Mesenchymal stem cell (in vitro differentiated cells and primary cell): ENCODE measurements at regions not wholly inside any gene's neighbourhood (a gene's known extent, or its start where the extent isn't known, plus 50 kb on each side); places are given as distances from the start of the nearest gene placed in this dataset.
A peak's percentile ranks its signal among the peaks of the same experiment; 100 is the strongest.

Experiments
- DNase-seq: peaks from one replicate; pipeline ENCODE4 v3.0.0-alpha.2; 2013
- H2AFZ ChIP-seq: one replicate; pipeline ENCODE4 v1.6.1; 2013; ENCODE audit warnings: low read depth, mild to moderate bottlenecking, control low read depth, inconsistent platforms, low read length, moderate library complexity
- H2AK5ac ChIP-seq: 2 replicates; pipeline ENCODE4 v1.6.1; 2013; ENCODE audit warnings: low read length, moderate library complexity, mild to moderate bottlenecking, inconsistent platforms; ENCODE audit not compliant: severe bottlenecking
- H2BK120ac ChIP-seq: one replicate; pipeline ENCODE4 v1.6.1; 2013; ENCODE audit warnings: low read depth, mild to moderate bottlenecking, inconsistent platforms, low read length, moderate library complexity
- H2BK12ac ChIP-seq, 2 experiments: one replicate each; pipeline ENCODE4 v1.6.1; 2013; ENCODE audit warnings: inconsistent platforms in 2 of 2, low read length in 2 of 2, mild to moderate bottlenecking in 2 of 2, moderate library complexity in 2 of 2, control low read depth in 1 of 2
- H2BK15ac ChIP-seq: one replicate; pipeline ENCODE4 v1.6.1; 2013; ENCODE audit warnings: mild to moderate bottlenecking, low read depth, inconsistent platforms; ENCODE audit not compliant: poor library complexity, severe bottlenecking
- H2BK5ac ChIP-seq: 2 replicates; pipeline ENCODE4 v1.6.1; 2013; ENCODE audit warnings: low read depth, mild to moderate bottlenecking, low read length, control low read depth, inconsistent platforms; ENCODE audit not compliant: poor library complexity, severe bottlenecking
- H3K14ac ChIP-seq, 2 experiments: one replicate each; pipeline ENCODE4 v1.6.1; 2013; ENCODE audit warnings: inconsistent platforms in 2 of 2, low read length in 2 of 2, control low read depth in 1 of 2, mild to moderate bottlenecking in 1 of 2, moderate library complexity in 1 of 2
- H3K18ac ChIP-seq, 2 experiments: one replicate each; pipeline ENCODE4 v1.6.1; 2013; ENCODE audit warnings: inconsistent platforms in 2 of 2, low read length in 2 of 2, control low read depth in 1 of 2, low read depth in 1 of 2, mild to moderate bottlenecking in 1 of 2
- H3K23ac ChIP-seq, 2 experiments: one replicate each; pipeline ENCODE4 v1.6.1; 2013; ENCODE audit warnings: inconsistent platforms in 2 of 2, low read length in 2 of 2, mild to moderate bottlenecking in 2 of 2, moderate library complexity in 2 of 2, control low read depth in 1 of 2
- H3K27ac ChIP-seq: 2 replicates; pipeline ENCODE4 v1.5.1; 2013; ENCODE audit warnings: mild to moderate bottlenecking, moderate library complexity, low read length, control low read depth, inconsistent platforms; ENCODE audit not compliant: poor library complexity, severe bottlenecking
- H3K27me3 ChIP-seq, 2 experiments: 2 replicates each; pipeline versions ENCODE4 v1.6.1 to v1.7.0; 2013; ENCODE audit warnings: low read length in 2 of 2, mild to moderate bottlenecking in 2 of 2, moderate library complexity in 2 of 2, control low read depth in 1 of 2, inconsistent platforms in 1 of 2; ENCODE audit not compliant: control insufficient read depth in 1 of 2, insufficient read depth in 1 of 2
- H3K36me3 ChIP-seq, 2 experiments: 2 replicates each; pipeline versions ENCODE4 v1.6.1 to v1.7.0; 2013; ENCODE audit warnings: low read length in 2 of 2, control low read depth in 1 of 2, inconsistent platforms in 1 of 2, low read depth in 1 of 2, mild to moderate bottlenecking in 1 of 2; ENCODE audit not compliant: insufficient read depth in 2 of 2, control insufficient read depth in 1 of 2
- H3K4ac ChIP-seq, 2 experiments: one replicate each; pipeline ENCODE4 v1.6.1; 2013; ENCODE audit warnings: inconsistent platforms in 2 of 2, low read length in 2 of 2, mild to moderate bottlenecking in 2 of 2, moderate library complexity in 2 of 2, control low read depth in 1 of 2, low read depth in 1 of 2
- H3K4me1 ChIP-seq: 2 replicates; pipeline ENCODE4 v1.6.1; 2013; ENCODE audit warnings: low read depth, low read length, control low read depth; ENCODE audit not compliant: control insufficient read depth, insufficient read depth
- H3K4me2 ChIP-seq: 2 replicates; pipeline ENCODE4 v1.6.1; 2013; ENCODE audit warnings: low read length, mild to moderate bottlenecking, inconsistent platforms; ENCODE audit not compliant: poor library complexity, severe bottlenecking
- H3K4me3 ChIP-seq, 2 experiments: 2 replicates each; pipeline versions ENCODE4 v1.5.1 to v1.7.0; 2013; ENCODE audit warnings: low read length in 2 of 2, mild to moderate bottlenecking in 2 of 2, control low read depth in 1 of 2, low read depth in 1 of 2; ENCODE audit not compliant: insufficient read depth in 1 of 2
- H3K79me1 ChIP-seq: replicated peaks from 2 replicates; pipeline ENCODE4 v1.6.1; 2013; ENCODE audit warnings: mild to moderate bottlenecking, control low read depth, low read length, inconsistent platforms; ENCODE audit not compliant: poor library complexity, severe bottlenecking
- H3K9ac ChIP-seq: 2 replicates; pipeline ENCODE4 v1.7.0; 2013; ENCODE audit warnings: mild to moderate bottlenecking, low read length, moderate library complexity
- H3K9me3 ChIP-seq: 2 replicates; pipeline ENCODE4 v1.7.0; 2013; ENCODE audit warnings: mild to moderate bottlenecking, low read length; ENCODE audit not compliant: control insufficient read depth
- H4K8ac ChIP-seq: one replicate; pipeline ENCODE4 v1.6.1; 2013; ENCODE audit warnings: inconsistent platforms, mild to moderate bottlenecking, low read length, moderate library complexity
- H4K91ac ChIP-seq: one replicate; pipeline ENCODE4 v1.6.1; 2013; ENCODE audit warnings: mild to moderate bottlenecking, low read length, inconsistent platforms
- WGBS: methylation state at CpG from one replicate; pipeline ENCODE4 v1.1.7; 2013; ENCODE audit warnings: mixed read lengths; 5-methylcytosine and 5-hydroxymethylcytosine counted together

DNA sequence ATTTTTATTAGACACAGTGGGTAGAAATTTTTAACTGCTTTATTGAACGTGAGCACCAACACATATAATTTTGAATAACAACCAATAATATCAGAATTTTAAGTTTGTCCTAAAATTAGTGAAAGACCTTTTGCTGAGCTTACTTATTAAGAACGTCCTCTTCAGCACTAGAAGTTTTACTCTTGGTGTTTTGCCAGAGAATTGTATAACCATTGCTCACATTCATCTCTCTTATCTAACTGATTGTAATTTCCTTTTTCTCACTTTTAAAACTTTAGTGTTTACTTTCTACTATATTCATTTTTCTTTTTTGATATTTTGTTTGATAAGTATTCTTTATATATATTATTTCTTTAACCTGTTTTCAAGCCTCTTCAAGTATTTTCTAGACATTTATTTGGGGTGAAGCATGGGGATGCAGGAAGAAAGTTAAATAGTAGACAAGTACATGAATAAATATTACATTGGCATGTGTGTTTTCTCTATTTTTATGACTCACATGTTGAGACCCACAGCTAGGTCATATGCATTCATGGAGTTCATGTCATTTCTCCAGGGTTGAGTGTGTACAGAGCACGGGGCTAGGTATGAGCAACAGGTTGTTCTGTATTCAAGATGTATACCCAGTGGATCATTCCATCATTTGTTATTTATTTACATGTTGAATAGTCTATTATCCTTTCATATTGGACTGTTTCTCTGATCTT, 90.6 kb downstream of the ATP6V1G3 start:
- 50% methylated on average over 1 of the region's 3 CpGs for WGBS

DNA sequence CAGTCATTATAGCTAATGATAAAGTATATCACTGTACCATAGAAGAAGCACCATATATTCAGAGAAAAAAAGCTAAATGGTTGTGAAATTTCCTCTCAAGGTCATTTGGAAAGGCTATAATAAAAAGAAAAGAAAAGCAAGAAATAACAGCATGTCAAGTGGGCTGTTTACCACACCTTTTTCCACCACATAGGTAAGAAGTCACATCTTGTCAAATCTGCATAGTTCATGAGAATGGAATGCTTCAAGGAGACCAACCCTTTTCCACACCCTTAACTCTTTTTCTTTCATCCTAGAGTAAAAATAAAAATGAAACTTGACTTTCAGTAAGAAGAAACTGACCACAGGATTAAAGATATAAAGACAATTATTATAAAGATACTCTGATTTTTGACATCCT, 91.2 kb downstream of the ATP6V1G3 start:
- Histone ChIP-seq H3K4me2 (no peak overlapping the region), H4K91ac (no peak overlapping the region), H4K8ac (no peak overlapping the region), H3K36me3 (no peaks in the 10 kb centered on the region), H3K27ac (no peak overlapping the region), H2BK120ac (no peak overlapping the region), H3K14ac (no peak overlapping the region), H3K23ac (no peak overlapping the region), H3K79me1 (no peaks in the 10 kb centered on the region), H2AK5ac (no peak overlapping the region), H3K9me3 (no peaks in the 10 kb centered on the region), H3K27me3 (no peaks in the 10 kb centered on the region), H3K18ac (no peak overlapping the region), H2BK12ac (no peak overlapping the region), H2BK15ac (no peak overlapping the region), H2AFZ (no peak overlapping the region), H3K4ac (no peak overlapping the region), H2BK5ac (no peak overlapping the region), H3K4me1 (no peaks in the 10 kb centered on the region), H3K4me3 (no peak overlapping the region), H3K9ac (no peak overlapping the region)
- DNase-seq, result no peak

More for the DNA sequence above, 90.6 kb downstream of the ATP6V1G3 start:
- no peak overlapping the region for H3K23ac ChIP-seq
- no peak overlapping the region for H2AFZ ChIP-seq
- H2AK5ac ChIP-seq, result no peak overlapping the region
- H3K14ac ChIP-seq, result no peak overlapping the region
- no peak overlapping the region for H3K4me2 ChIP-seq
- no peaks in the 10 kb centered on the region for H3K4me1 ChIP-seq
- no peak overlapping the region for H3K4ac ChIP-seq
- no peak overlapping the region for H4K91ac ChIP-seq
- H4K8ac ChIP-seq, result no peak overlapping the region
- H2BK5ac ChIP-seq, result no peak overlapping the region
- no peaks in the 10 kb centered on the region for H3K79me1 ChIP-seq
- no peak overlapping the region for H3K27ac ChIP-seq
- peak; percentile 18 for DNase-seq
- H3K9me3 ChIP-seq, result no peaks in the 10 kb centered on the region
- H3K18ac ChIP-seq, result no peak overlapping the region
- H3K9ac ChIP-seq, result no peak overlapping the region
- no peak overlapping the region for H2BK120ac ChIP-seq
- no peaks in the 10 kb centered on the region for H3K36me3 ChIP-seq
- H2BK12ac ChIP-seq, result no peak overlapping the region
- H3K4me3 ChIP-seq, result no peak overlapping the region
- no peak overlapping the region for H2BK15ac ChIP-seq
- no peaks in the 10 kb centered on the region for H3K27me3 ChIP-seq

DNA sequence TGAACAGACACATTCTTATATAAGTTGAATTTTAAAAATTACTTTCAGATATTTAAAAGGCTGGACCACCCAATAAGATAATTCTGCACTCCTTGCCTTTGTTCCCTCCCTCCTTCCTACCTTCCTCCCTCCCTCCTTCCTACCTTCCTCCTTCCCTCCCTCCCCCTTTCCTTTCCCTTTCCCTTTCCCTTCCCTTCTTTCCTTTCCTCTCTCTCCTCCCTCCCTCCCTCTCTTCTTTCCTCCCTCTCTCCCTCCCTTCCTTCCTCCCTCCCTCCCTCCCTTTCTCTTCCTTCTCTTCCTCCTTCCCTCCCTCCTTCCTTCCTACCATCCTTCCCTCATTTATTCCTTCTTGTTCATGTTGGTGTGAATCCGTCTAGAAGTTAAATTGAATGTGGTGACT, 93.0 kb downstream of the ATP6V1G3 start:
- no peak overlapping the region for H3K14ac ChIP-seq
- no peak overlapping the region for H3K23ac ChIP-seq
- H3K27me3 ChIP-seq, result no peaks in the 10 kb centered on the region
- H3K9ac ChIP-seq, result no peak overlapping the region
- H2AFZ ChIP-seq, result no peak overlapping the region
- no peak overlapping the region for H3K4me2 ChIP-seq
- H3K27ac ChIP-seq, result no peak overlapping the region
- H4K91ac ChIP-seq, result no peak overlapping the region
- no peak overlapping the region for H4K8ac ChIP-seq
- no peaks in the 10 kb centered on the region for H3K4me1 ChIP-seq
- DNase-seq, result no peak
- H3K79me1 ChIP-seq, result no peaks in the 10 kb centered on the region
- H2AK5ac ChIP-seq, result no peak overlapping the region
- no peak overlapping the region for H2BK5ac ChIP-seq
- no peak overlapping the region for H2BK120ac ChIP-seq
- no peak overlapping the region for H2BK15ac ChIP-seq
- H3K18ac ChIP-seq, result no peak overlapping the region
- no peak overlapping the region for H3K4me3 ChIP-seq
- no peak overlapping the region for H2BK12ac ChIP-seq
- no CpG with 5 or more reads among the region's 1 CpG for WGBS
- no peaks in the 10 kb centered on the region for H3K36me3 ChIP-seq
- H3K4ac ChIP-seq, result no peak overlapping the region
- H3K9me3 ChIP-seq, result no peaks in the 10 kb centered on the region

DNA sequence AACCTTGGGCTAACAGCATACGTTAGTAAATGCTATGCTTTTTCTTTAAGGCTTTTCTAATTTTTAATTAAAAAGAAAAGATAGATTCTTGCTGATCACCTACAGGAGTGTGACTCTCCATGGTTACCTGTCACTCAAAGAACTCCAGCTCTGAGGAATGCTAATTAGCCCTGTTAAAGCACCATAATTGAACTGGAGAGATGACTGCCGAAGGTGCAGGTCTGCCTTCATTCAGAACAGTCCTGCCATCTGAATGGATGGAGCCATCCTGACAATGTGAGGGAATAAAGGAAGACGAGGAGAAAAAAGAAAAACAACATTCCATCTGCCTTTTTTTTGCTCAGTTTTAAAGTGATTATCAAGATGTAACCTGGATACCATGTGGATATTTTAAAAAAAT, 94.6 kb downstream of the ATP6V1G3 start:
- Histone ChIP-seq H2BK5ac (no peak overlapping the region), H3K9ac (no peak overlapping the region), H4K8ac (no peak overlapping the region), H4K91ac (no peak overlapping the region), H3K4me2 (no peak overlapping the region), H2BK12ac (no peak overlapping the region), H3K36me3 (no peaks in the 10 kb centered on the region), H2BK15ac (no peak overlapping the region), H3K4ac (no peak overlapping the region), H3K23ac (no peak overlapping the region), H2AFZ (no peak overlapping the region), H3K18ac (no peak overlapping the region), H3K9me3 (no peaks in the 10 kb centered on the region), H2BK120ac (no peak overlapping the region), H3K27me3 (no peaks in the 10 kb centered on the region), H3K14ac (no peak overlapping the region), H2AK5ac (no peak overlapping the region), H3K79me1 (no peaks in the 10 kb centered on the region), H3K27ac (no peak overlapping the region), H3K4me1 (no peaks in the 10 kb centered on the region), H3K4me3 (no peak overlapping the region)
- DNase-seq, result no peak
- WGBS, result 77% methylated on average over 1 of the region's 3 CpGs
